GM18907 (cell line): ENCODE measurements at regions not wholly inside any gene's neighbourhood (a gene's known extent, or its start where the extent isn't known, plus 50 kb on each side); places are given as distances from the start of the nearest gene placed in this dataset.

Experiments used
- ATAC-seq: cut with Tn5 transposase; IDR thresholded peaks from one replicate; pipeline ENCODE4 v1.9.1; 2021; ENCODE audit warnings: mild to moderate bottlenecking, moderate library complexity; ENCODE audit not compliant: unreplicated experiment

DNA sequence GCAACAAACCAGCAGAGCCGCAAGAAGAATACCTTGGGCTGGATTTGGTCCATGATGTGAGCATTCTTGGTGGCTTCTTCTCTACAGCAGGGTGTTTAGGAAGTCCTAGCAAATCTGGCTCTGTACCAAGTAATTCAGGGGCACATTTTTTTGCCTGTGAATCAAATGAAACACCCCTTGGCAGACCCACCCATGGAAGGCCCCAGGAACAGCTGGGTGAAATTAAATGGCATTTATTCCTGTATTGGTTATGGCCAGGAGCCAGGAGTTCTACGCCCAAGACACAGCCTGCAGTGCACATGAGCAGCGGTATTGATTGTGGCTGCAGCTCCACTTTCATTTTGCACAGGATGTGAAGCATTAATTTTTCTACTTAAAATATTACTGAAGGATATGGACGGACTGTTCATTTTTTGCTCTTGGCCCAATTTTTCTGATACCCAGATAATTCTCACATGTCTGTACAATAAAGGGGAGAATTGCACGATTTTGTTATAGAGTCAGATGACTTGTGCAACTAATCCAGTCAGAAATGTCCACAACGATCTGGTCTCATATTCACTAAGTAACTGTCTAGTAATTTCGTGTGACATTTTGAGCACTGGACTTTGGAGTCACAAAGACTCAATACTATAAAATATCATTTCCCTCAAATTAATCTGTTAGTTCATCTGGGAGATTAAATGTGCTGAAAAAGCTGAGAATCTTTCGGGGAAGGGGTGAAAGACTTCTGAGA is 120.7 kb upstream of the APC start:
- ATAC-seq, result no peak

DNA sequence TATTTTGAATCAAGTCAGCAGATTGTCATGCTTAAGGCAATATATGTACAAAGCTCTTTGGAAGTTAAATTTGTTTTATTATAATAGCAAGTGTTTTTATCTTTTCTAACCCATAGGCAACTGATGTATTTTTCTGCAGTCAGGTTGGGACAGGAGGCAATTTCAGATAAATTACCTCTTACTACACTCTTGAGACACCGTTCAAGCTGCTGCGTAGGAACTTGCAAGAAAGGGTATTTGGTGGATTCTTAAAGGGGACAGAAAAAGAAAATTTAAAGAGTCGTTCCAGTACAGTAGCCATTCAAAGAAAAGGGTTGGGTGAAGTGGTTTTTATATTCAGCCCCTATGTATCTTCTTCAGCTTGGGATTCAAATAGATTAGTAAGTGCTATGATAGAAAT is 112.4 kb upstream of the APC start:
- ATAC-seq, result no peak

DNA sequence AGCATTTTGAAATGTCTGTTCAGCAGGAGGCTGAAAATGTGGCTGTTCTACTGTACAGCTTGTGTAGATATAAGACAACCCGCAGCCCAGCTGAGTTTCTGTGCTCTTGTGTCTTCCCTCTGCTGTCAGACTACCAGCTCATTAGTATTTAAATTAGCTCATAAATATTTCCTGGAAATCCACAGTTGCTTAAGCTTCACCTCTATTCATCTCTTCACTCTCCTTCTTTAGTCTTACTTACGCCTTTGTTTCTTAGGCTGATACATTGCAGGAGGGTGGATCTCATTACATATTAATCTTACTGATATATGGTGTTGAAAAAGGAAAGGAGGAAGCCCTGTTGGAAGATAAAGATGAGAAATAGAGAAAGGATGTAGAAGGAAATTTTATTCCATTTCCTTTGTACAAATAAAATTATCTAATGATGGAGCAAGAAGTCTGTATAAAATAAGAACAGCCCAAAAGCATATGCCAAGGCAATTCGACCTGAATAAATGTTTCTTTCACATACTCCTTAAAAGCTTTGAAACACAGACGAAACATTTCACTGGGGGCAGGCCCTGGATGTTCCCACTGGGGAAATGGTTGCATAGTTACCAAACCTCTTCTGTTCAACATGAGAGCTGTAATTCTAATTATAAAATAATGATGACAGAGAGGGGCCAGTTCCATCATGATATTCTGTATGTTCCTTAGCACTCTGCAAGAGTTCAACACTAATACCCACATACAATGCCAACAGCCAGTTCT is 111.8 kb upstream of the APC start:
- no peak for ATAC-seq

DNA sequence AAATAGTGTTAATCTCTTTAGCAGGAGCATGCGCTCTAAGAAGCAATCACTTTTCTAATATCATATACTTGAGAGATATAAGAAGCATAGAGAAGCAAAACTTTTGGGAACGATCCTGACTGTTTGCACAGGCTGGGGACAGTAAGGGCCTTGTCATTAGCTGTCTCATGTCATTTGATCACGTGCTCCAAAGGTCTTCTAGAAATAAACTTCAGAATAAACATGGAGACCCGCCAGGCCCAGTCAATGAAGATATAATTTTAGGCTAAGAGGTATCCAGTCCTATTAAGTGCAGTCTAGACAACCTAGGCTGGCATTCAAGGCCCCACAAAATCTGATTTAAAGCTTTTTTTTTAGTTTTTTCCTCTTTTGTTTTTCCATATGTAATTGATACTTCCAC is 111.0 kb upstream of the APC start:
- no peak for ATAC-seq

DNA sequence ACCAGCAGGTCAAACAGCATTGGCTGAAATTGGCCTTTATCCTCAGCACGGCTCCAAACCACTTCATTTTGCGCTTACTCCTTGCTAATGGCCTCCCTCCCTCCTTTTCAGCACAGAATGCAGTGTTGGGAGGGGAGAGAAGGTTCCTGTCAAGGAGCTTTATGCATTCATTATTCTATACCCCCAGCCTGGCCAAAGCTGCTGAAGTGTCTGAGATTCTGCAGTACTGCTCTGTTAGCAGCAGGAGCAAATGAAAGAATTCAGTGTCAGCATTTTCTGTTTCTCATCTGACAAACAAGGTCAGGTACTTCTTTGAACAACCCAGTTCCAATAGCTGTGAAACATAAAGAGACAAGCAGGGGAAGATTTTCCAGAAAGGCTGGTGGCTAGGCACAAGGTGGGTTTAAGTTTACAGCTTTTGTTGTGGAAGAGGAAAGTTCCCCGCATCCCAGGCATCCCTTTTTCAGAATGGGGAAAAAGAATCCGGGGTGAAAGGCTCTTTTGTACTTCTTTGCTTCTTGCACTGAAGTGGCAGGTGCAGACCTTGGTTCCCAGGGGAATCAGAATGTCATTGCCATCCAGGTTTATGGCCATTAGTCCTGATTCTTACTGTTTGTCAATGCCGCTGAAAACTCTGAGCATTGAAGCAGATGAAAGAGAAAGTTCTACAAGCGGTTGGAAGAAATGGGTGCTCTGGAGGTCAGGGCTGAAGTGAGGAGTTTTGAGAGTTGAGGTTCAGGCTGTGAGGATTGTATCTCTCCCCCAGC is 109.3 kb upstream of the APC start:
- ATAC-seq, result no peak

DNA sequence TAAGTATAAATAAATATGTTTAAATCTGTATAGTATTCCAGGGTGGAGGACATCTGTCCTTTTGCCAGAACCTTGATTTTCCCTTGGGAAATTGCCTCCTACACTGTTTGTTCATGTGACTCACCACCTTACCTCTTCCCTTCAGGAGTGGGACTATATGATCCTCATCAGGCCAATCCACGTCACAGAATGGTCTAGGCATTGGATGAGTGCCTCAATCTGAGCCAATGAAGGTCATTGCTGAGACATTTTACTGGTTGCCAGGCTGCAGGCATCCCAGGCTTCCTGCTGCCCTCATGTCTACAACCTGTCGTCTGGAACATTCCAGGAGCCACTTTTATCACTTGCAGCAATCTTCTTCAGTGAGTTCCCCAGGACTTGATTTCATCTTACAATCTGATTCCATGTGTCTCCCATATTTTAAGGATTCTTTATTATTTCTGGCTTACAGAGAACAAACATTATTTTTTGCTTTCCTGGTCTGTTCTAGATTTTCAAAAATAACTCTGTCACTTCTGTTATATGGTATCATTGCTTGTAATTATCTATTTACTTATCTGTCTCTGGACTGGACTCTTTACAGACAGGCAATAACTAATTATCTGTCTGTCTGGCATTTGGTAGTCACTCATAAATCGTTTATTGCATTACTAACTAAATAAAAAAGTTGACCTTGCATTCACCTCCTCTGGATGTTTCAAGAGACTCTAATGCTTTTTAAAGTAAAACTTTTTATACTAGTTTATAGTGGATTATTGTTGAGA is 107.3 kb upstream of the APC start:
- ATAC-seq, result no peak

DNA sequence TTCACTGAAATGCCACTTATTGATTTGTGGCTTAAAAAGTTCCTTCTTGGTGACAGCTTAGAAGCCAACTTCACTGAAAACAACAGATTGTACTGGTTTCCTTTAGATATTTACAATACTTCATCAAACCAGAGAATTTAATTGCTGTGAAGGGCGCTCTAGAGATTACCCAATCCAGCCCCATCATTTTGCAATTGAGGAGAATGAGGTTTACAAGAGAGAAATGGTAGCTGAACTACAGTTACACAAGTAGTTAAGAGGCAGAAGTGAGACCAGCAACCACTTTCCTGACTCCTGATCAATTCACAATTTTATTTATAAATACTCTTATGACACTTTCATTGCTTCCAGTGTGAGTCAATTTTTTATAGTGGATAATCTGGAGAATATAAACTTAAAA is 103.5 kb upstream of the APC start:
- no peak for ATAC-seq

DNA sequence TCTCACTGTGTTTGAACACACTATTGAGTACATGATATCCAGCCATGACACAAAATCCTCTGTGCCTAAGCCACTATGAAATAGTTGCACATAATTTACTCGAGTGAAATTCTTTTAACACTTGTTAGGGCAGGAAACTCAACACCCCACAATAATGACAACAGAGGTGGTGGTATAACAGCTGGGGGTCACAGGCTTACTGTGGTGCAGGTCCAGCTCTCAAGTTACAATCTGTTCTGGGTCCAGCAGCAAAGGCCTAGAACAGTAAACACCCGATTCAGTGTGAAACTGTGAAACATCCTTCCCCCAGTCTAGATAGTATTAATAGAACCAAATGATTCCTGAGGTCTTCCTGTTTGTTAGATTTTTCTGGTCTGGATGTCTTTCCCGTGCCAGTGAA is 102.9 kb upstream of the APC start:
- ATAC-seq, result no peak

DNA sequence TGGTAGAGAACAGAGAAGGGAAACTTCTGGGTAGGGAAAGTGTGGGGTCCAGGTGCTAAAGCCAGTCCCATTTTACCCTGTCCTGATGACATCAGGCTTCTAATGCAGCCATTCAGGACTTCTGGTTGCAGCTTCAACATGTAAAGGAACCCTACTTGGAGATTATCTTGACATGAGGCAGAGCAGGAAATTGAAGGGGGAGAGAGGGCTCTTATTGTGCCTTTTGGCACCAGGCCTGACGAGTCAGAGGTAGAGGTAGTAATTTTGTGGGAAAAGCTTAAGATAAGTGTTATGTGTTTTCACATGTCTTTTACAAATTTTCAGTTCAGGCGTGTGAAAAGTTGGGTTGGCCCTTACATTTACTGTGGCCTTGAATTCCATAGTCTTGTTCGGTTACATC is 102.4 kb upstream of the APC start:
- ATAC-seq, result no peak

DNA sequence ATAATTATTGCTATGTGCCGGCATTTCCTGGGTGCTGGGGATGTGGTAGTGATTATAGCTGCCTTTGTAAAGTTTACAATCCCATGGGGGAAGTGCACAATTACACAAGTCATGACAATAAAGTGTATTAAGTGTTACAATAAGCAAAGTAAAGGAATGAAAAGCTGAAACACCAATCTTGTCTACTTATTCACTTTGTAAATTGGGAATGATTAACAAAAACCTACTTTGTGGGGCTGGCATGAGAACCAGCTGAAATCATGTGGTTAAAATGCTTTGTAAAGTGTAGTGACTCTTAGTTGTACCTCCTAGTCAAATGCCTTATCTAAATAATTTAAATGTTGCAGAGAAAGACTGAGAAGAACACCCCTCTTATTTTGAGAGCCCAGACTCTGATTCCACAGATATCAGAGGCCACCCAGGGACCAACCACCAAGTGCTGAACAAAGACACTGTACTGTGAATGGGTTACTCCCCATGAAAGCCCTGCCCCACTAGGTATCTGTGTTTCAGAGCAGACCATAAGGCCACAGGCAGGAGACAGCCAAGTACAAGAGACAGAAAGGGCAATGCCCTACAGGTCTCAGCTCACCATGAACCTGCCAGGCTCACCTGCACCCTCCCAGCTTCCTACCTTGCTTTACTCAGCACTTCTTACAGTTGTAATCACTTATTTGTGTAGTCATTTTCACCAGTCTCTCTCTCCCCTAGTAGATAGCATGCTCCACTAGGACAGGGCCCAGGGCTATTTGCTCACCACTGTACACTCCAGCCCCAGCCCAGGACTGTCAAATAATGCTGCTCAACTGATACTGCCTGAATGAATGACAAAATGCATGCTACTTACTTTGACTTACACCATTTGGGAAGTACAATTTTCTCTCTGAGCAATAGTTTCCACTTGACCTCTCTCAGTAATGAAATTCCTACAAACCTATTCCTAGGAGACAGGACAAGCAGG is 101.6 kb upstream of the APC start:
- no peak for ATAC-seq

DNA sequence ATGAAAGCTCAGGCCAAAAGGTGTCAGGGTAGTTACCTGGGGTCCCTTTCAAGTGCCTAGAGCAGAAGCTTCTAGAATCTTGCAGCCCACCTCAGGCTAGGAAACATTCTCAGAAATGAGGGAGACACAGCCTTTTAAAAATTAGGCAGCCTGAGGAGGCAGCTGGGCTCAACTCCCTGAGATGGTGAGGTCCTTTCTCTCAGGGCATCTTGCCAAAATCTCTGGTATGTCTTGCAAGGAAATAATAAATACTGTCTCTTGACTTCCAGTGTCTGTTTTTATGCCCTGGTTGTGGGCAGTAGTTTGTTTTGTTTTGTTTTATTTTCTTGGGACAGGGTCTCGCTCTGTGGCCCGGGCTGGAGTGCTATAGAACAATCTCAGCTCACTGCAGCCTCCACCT is 100.9 kb upstream of the APC start:
- no peak for ATAC-seq

DNA sequence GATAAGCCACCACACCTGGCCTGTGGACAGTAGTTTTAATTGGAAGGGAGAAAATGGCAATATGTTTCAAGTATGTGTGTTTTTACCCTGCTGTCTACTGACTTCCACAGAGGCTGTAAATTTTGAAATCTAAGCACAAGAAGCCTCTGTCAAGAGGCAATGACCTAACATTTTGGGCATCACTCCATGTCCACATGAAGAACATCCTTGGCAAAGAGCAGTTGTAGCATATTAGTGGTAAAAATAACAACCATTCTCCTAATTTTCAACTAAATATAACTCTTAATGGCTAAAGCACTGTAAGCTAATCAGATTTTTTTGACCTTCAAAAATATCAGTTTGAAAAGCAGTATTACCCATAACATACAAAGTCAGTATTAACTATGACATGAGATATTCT is 100.3 kb upstream of the APC start:
- ATAC-seq, result no peak

DNA sequence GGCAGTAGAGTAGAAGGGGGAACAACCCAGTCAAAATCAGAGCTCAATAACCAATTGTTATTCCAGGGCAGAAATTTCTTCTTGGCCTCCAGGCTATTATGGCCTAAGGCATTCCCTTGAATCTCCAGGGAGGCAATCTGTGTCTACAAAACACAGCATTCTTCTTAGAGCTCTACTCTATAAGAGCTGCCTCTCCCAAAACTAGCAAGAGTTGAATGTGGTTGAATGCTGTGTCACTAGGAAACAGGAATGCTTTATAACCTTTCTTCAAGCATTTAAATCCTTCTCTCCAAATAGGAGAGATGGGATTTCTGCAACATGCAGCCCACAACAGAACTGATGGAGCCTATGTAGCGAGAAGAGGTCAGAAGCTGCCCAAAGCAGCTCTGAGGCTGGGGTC is 97.1 kb upstream of the APC start:
- no peak for ATAC-seq

DNA sequence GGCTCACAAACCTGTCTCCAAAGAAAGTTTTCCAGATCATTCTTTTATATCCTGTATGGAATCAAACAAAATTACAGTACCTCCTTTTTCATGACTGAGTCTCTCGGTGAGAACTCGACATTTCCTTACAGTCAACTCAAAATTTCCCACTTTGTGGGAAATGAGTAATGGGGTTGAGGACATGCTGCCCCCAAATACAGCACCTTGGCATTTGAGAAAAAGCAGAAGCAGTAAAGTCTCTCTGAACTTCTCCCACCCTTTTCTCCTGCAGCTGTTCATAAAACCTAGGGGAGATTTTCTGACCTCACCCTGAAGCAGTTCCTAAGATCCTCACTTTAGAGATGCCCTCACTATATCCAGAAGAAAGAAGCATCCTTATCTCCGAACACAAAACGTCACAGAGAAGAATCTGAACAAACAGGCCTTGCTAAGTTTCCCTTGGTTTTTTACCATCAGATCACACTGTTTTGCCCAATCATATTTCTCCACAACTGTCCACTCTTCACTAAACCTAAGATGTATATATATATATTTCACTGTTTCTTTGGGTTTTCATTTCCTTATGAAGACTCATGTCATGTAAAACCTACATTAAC is 96.1 kb upstream of the APC start:
- no peak for ATAC-seq

DNA sequence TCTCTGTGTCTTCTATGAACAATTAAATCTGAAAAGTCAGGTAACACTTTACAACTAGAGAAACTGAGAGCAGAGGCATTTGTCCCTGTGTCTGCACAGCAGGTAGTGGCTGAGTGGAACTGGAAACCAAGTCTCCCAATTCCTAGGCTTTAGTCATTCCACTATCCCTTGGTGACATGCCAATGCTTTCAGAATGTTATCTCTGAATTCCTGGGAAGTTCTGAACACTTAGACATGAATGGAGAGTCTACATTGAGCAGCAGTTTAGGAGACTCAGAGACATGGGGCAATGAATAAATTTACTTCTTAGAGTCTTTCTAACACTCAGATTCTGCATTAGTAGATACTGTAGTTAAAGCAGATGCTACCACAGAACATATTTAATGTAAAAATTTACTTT is 94.8 kb upstream of the APC start:
- no peak for ATAC-seq

DNA sequence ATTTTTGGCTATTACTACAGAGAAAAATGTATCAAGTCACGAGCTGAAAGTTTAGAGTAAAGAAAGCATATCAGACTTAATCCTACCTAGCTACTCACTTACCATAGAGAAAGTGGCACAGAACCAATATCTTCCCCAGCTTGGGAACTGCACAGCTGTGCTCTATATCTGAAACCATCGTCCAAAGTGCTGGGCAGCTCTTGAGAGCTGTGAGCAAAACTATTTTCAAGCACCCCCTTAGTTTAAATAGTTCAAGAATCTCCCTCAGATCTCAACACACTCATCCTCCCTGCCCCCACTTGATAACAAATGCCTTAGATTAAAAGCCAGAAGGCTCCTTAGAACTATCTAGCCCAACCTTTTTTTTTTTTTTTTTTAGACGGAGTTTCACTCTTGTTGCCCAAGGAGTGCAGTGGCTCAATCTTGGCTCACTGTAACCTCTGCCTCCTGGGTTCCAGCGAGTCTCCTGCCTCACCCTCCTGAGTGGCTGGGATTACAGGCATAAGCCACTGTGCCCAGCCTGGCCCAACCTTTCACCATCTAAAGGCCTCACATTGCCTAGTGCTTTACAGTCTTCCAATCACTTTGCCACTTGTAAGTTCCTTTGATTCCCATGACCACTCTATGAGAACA is 94.2 kb upstream of the APC start:
- no peak for ATAC-seq

DNA sequence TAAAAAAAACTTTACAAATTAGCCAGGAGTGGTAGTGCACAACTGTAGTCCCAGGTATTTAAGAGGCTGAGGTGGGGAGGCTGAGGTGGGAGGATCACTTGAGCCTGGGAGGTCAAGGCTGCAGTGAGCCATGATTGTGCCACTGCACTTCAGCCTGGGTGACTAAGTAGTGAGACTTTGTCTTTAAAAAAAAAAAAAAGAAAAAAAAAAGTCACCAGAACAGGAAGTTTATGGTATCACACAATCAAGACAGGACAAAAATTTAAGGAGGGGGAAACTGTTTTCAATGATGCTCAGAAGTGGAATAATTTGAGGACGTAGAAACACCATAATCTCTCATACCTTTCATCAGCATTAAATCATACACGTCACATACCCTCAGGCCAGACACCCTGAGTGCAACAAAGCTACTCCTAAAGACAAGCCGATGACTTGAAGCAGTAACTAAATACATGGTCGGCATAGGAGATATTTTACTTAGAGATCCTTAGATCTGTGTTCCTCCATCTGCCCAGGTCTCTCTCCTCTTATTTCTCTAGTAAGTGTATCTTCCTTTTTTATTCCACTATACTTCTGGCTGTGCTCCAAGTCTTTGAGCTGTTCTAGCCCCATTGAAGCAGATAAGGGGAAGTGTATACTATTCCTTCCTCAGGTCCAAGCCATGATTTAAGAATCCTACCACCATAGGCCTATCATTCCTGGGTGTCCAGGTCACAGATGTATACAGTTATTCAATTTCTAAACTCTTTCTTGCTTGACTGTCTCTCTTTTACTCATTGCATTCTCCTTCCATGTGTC is 91.3 kb upstream of the APC start:
- ATAC-seq, result no peak

DNA sequence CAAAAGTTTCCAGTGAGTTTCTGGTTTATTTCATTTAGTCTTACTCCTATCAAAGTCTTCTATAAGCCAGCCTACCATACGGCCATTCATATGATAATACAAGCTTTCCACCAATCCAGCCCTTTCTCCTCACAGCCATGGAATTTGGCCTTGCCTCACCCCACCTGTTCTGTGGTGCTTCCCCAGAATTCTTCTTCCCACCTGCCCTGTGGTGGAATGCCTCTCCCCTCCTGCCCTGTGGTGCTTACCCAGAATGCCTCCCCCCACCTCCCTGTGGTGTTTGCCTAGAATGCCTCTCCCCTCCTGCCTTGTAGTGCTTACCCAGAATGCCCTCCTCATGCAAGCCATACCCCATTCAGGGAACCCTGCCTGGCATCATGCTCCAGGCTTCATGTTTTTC is 90.3 kb upstream of the APC start:
- no peak for ATAC-seq
